ENCODE measurements at regions not wholly inside any gene's neighbourhood (a gene's known extent, or its start where the extent isn't known, plus 50 kb on each side); places are given as distances from the start of the nearest gene placed in this dataset.

DNA sequence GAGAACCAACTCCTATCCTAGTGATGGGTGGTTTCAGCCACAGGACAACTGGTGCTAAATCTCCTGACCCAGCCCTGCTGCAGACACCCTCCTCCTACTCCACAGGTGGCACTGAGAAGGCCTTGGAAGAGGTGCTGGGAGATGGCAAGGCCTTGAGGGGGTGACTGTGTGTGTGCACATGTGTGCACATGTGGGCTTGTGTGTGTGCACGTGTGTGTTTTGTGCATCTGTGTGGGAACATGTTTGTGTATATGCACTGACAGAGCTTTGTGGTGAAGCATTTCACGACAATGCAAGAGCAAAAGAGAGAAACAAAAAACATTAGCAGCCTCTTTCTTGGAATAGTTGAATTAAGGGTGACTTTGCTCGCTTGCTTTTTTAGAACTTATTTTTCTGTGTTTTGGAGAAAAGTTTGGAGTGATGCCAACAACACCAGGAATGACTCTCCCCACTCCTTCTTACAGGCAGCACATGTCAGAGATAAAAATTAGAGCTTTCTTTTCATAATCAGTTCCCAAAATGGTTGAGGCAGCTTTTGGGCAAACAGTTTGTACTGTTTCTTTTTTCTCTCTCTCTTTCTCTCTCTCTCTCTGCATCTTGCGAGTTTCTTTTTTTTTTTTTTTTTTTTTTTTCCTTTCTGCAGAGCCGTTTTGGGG is 69.5 kb downstream of the SEC61G start:
- TF ChIP-seq CTCF (IDR thresholded peaks at IDR 0.05) (no peak), POLR2A (IDR thresholded peaks at IDR 0.05) (no peak)
